ENCODE measurements at regions not wholly inside any gene's neighbourhood (a gene's known extent, or its start where the extent isn't known, plus 50 kb on each side); places are given as distances from the start of the nearest gene placed in this dataset.

GRCh38 chr9:135262248-135262647 lies 174.8 kb downstream of the OLFM1 start:
- DNase-seq (ENCODE audit: low read depth, low spot score), result no peak
- no peak overlapping the region for H3K4me3 ChIP-seq (ENCODE audit: low read length)

- DNase-seq (ENCODE audit: low read depth, low spot score), result no peak
These were observed 176.0 kb downstream of the OLFM1 start for GRCh38 chr9:135263511-135263910.

GRCh38 chr9:135265931-135266330 lies 178.5 kb downstream of the OLFM1 start:
- DNase-seq (ENCODE audit: low read depth, low spot score), result no peak

More at GRCh38 chr9:135263511-135263910, 176.0 kb downstream of the OLFM1 start:
- H3K4me3 ChIP-seq (ENCODE audit: low read length), result no peak overlapping the region

GRCh38 chr9:135267191-135267809 lies 179.8 kb downstream of the OLFM1 start:
- DNase-seq (ENCODE audit: low read depth, low spot score), result no peak
- H3K4me3 ChIP-seq (ENCODE audit: low read length), result no peak overlapping the region

More at GRCh38 chr9:135265931-135266330, 178.5 kb downstream of the OLFM1 start:
- H3K4me3 ChIP-seq (ENCODE audit: low read length), result no peak overlapping the region

GRCh38 chr9:135268031-135268430 lies 180.6 kb downstream of the OLFM1 start:
- no peak for DNase-seq (ENCODE audit: low read depth, low spot score)
- no peak overlapping the region for H3K4me3 ChIP-seq (ENCODE audit: low read length)

- no peak for DNase-seq (ENCODE audit: low read depth, low spot score)
These were observed 181.5 kb downstream of the OLFM1 start for GRCh38 chr9:135268981-135269380.

GRCh38 chr9:135269912-135270830 lies 182.7 kb downstream of the OLFM1 start:
- DNase-seq (ENCODE audit: low read depth, low spot score), result no peak
- H3K4me3 ChIP-seq (ENCODE audit: low read length), result no peak overlapping the region

More at GRCh38 chr9:135268981-135269380, 181.5 kb downstream of the OLFM1 start:
- H3K4me3 ChIP-seq (ENCODE audit: low read length), result no peak overlapping the region

- no peak overlapping the region for H3K4me3 ChIP-seq (ENCODE audit: low read length)
- DNase-seq (ENCODE audit: low read depth, low spot score), result no peak
These were observed 184.0 kb downstream of the OLFM1 start for GRCh38 chr9:135271425-135271824.

GRCh38 chr9:135272608-135273007 lies 185.1 kb downstream of the OLFM1 start:
- no peak overlapping the region for H3K4me3 ChIP-seq (ENCODE audit: low read length)
- DNase-seq (ENCODE audit: low read depth, low spot score), result no peak

GRCh38 chr9:135273008-135273407 lies 185.5 kb downstream of the OLFM1 start:
- no peak for DNase-seq (ENCODE audit: low read depth, low spot score)

GRCh38 chr9:135275163-135275562 lies 187.7 kb downstream of the OLFM1 start:
- H3K4me3 ChIP-seq (ENCODE audit: low read length), result no peak overlapping the region
- DNase-seq (ENCODE audit: low read depth, low spot score), result no peak

More at GRCh38 chr9:135273008-135273407, 185.5 kb downstream of the OLFM1 start:
- H3K4me3 ChIP-seq (ENCODE audit: low read length), result no peak overlapping the region

GRCh38 chr9:135275571-135276289 lies 188.3 kb downstream of the OLFM1 start:
- H3K4me3 ChIP-seq (ENCODE audit: low read length), result no peak overlapping the region
- no peak for DNase-seq (ENCODE audit: low read depth, low spot score)

- DNase-seq (ENCODE audit: low read depth, low spot score), result no peak
These were observed 190.0 kb downstream of the OLFM1 start for GRCh38 chr9:135277219-135278201.

GRCh38 chr9:135278586-135278985 lies 191.1 kb downstream of the OLFM1 start:
- no peak for DNase-seq (ENCODE audit: low read depth, low spot score)
- H3K4me3 ChIP-seq (ENCODE audit: low read length), result no peak overlapping the region

More at GRCh38 chr9:135277219-135278201, 190.0 kb downstream of the OLFM1 start:
- no peak overlapping the region for H3K4me3 ChIP-seq (ENCODE audit: low read length)

GRCh38 chr9:135279385-135279784 lies 191.9 kb downstream of the OLFM1 start:
- DNase-seq (ENCODE audit: low read depth, low spot score), result no peak
- no peak overlapping the region for H3K4me3 ChIP-seq (ENCODE audit: low read length)

GRCh38 chr9:135279834-135280393 lies 192.4 kb downstream of the OLFM1 start:
- DNase-seq (ENCODE audit: low read depth, low spot score), result no peak
- H3K4me3 ChIP-seq (ENCODE audit: low read length), result no peak overlapping the region

- DNase-seq (ENCODE audit: low read depth, low spot score), result no peak
- H3K4me3 ChIP-seq (ENCODE audit: low read length), result no peak overlapping the region
These were observed 193.2 kb downstream of the OLFM1 start for GRCh38 chr9:135280666-135281065.

GRCh38 chr9:135281151-135281550 lies 193.7 kb downstream of the OLFM1 start:
- no peak for DNase-seq (ENCODE audit: low read depth, low spot score)

More at GRCh38 chr9:135281151-135281550, 193.7 kb downstream of the OLFM1 start:
- no peak overlapping the region for H3K4me3 ChIP-seq (ENCODE audit: low read length)

All from Jurkat, Clone E6-1 (cell line).